Uterus (tissue), 3 donors: ENCODE measurements at regions not wholly inside any gene's neighbourhood (a gene's known extent, or its start where the extent isn't known, plus 50 kb on each side); places are given as distances from the start of the nearest gene placed in this dataset.
"Not testable (repeated sequence)": the region's sequence is repeated elsewhere in the genome, so short reads cannot be mapped to it uniquely, and the experiment has no call there.

ENCODE experiments used
- DNase-seq, 2 donors: peaks; one replicate each; pipeline ENCODE4 v3.0.0-alpha.2; 2019 to 2020
- H3K27ac ChIP-seq, 2 donors: fragments of 200-600 bp; sonication (generic); 1 replicate in 1 of 2; 2 replicates in 1 of 2; pipeline ENCODE4 v1.5.1; 2016 to 2018
- H3K27me3 ChIP-seq, 2 donors: fragments of 200-600 bp; sonication (generic); one replicate each; pipeline ENCODE4 v1.5.1; 2018 to 2019; ENCODE audit warnings: control low read depth in 1 of 2
- H3K36me3 ChIP-seq, 2 donors: fragments of 200-600 bp; sonication (generic); one replicate each; pipeline ENCODE4 v1.5.1; 2019; ENCODE audit warnings: control low read depth in 1 of 2
- H3K4me1 ChIP-seq, 2 donors: fragments of 200-600 bp; sonication (generic); one replicate each; pipeline ENCODE4 v1.5.1; 2018 to 2019; ENCODE audit warnings: control low read depth in 1 of 2
- H3K4me3 ChIP-seq, 2 donors: fragments of 200-600 bp; sonication (generic); 1 replicate in 1 of 2; 2 replicates in 1 of 2; pipeline ENCODE4 v1.5.1; 2018 to 2019; ENCODE audit warnings: mild to moderate bottlenecking in 1 of 2
- H3K9me3 ChIP-seq, 2 donors: fragments of 200-600 bp; sonication (generic); one replicate each; pipeline ENCODE4 v1.5.1; 2019; ENCODE audit warnings: control low read depth in 1 of 2
- CTCF ChIP-seq, 4 experiments: fragments of 200-600 bp in 2 of 4; fragments of 450-650 bp in 2 of 4; sonication (generic) in 2 of 4; IDR thresholded peaks; one replicate each; pipeline ENCODE4 v1.5.1; 2016 to 2019; ENCODE audit warnings: antibody characterized with exemption in 4 of 4, mild to moderate bottlenecking in 2 of 4, moderate library complexity in 1 of 4
- POLR2A ChIP-seq, 2 donors: fragments of 450-650 bp; IDR thresholded peaks; one replicate each; pipeline ENCODE4 v1.6.1; 2016; ENCODE audit warnings: antibody characterized with exemption in 2 of 2, mild to moderate bottlenecking in 1 of 2, moderate library complexity in 1 of 2
- intact Hi-C: fragments of 100-400 bp; cut with DNase I; formaldehyde crosslinking; loops from one replicate; pipeline ENCODE4 v1.15.1; 2023; ENCODE audit warnings: low total_unique reads
- donor health status: DM: yes; HTN: yes; CAD: no.

- no peak for TF ChIP-seq CTCF (IDR thresholded peaks at IDR 0.05)
- no peak for TF ChIP-seq POLR2A (IDR thresholded peaks at IDR 0.05)
- Histone ChIP-seq H3K36me3 (no peaks in the 10 kb centered on the region), H3K4me1 (no peaks in the 10 kb centered on the region), H3K27me3 (no peaks in the 10 kb centered on the region), H3K27ac (no peak overlapping the region), H3K4me3 (no peak overlapping the region), H3K9me3 (no peaks in the 10 kb centered on the region)
- intact Hi-C loops, result no loop called here
- DNase-seq, result no peak
Observed at GRCh38 chr2:183780072-183780471, 655.8 kb downstream of the NUP35 start.

- TF ChIP-seq POLR2A (IDR thresholded peaks at IDR 0.05), result no peak
- no peak for TF ChIP-seq CTCF (IDR thresholded peaks at IDR 0.05)
- Histone ChIP-seq H3K4me1 (no peaks in the 10 kb centered on the region), H3K36me3 (no peaks in the 10 kb centered on the region), H3K27me3 (no peaks in the 10 kb centered on the region), H3K27ac (no peak overlapping the region), H3K4me3 (no peak overlapping the region), H3K9me3 (no peaks in the 10 kb centered on the region)
- intact Hi-C loops, result no loop called here
- DNase-seq, result no peak
Observed at GRCh38 chr2:183782436-183782835, 658.2 kb downstream of the NUP35 start.

- H3K4me3 ChIP-seq, H3K4me1 ChIP-seq, H3K36me3 ChIP-seq, H3K9me3 ChIP-seq, H3K27me3 ChIP-seq, intact Hi-C loops, DNase-seq, H3K27ac ChIP-seq: not testable (repeated sequence)
Observed at GRCh38 chr2:183788796-183789195, 664.6 kb downstream of the NUP35 start.

- H3K36me3 ChIP-seq, H3K9me3 ChIP-seq, H3K27ac ChIP-seq, DNase-seq, H3K27me3 ChIP-seq, H3K4me1 ChIP-seq, intact Hi-C loops, H3K4me3 ChIP-seq: not testable (repeated sequence)
Observed at GRCh38 chr2:183792165-183792924, 668.1 kb downstream of the NUP35 start.

- Histone ChIP-seq H3K27ac (no peak overlapping the region), H3K9me3 (peaks cover 0 to 3% of the 10 kb centered on the region in 2 donors), H3K27me3 (no peaks in the 10 kb centered on the region), H3K4me1 (no peaks in the 10 kb centered on the region), H3K4me3 (no peak overlapping the region), H3K36me3 (peaks cover 0 to 3% of the 10 kb centered on the region in 2 donors)
- intact Hi-C loops, result no loop called here
- TF ChIP-seq CTCF (IDR thresholded peaks at IDR 0.05) (no peak), POLR2A (IDR thresholded peaks at IDR 0.05) (no peak)
- no peak for DNase-seq
Observed at GRCh38 chr2:183798535-183798934, 674.3 kb downstream of the NUP35 start.

GRCh38 chr2:183799761-183800160 is 675.5 kb downstream of the NUP35 start:
- H3K4me3 ChIP-seq, result no peak overlapping the region
- intact Hi-C loops, result no loop called here
- H3K36me3 ChIP-seq, result peaks cover 0 to 3% of the 10 kb centered on the region in 2 donors
- DNase-seq, result no peak
- H3K27ac ChIP-seq, result no peak overlapping the region
- peaks cover 0 to 3% of the 10 kb centered on the region in 2 donors for H3K9me3 ChIP-seq
- no peaks in the 10 kb centered on the region for H3K27me3 ChIP-seq
- no peaks in the 10 kb centered on the region for H3K4me1 ChIP-seq
- TF ChIP-seq POLR2A (IDR thresholded peaks at IDR 0.05) (no peak), CTCF (IDR thresholded peaks at IDR 0.05) (no peak)
